Astrocyte of the hippocampus (primary cell): ENCODE measurements at regions not wholly inside any gene's neighbourhood (a gene's known extent, or its start where the extent isn't known, plus 50 kb on each side); places are given as distances from the start of the nearest gene placed in this dataset.

Source experiments
- DNase-seq: peaks from one replicate; pipeline ENCODE4 v3.0.0; 2011; ENCODE audit warnings: low read depth, low spot score

GRCh38 chr14:104291123-104292000 is 153.0 kb downstream of the KIF26A start:
- no peak for DNase-seq

- no peak for DNase-seq
These were observed 153.9 kb downstream of the KIF26A start for GRCh38 chr14:104292084-104292970.

GRCh38 chr14:104293231-104293841 is 154.9 kb downstream of the KIF26A start:
- no peak for DNase-seq

- DNase-seq: no peak
These were observed 155.7 kb downstream of the KIF26A start for GRCh38 chr14:104293851-104294627.

GRCh38 chr14:104294628-104294982 is 156.2 kb downstream of the KIF26A start:
- no peak for DNase-seq

DNA sequence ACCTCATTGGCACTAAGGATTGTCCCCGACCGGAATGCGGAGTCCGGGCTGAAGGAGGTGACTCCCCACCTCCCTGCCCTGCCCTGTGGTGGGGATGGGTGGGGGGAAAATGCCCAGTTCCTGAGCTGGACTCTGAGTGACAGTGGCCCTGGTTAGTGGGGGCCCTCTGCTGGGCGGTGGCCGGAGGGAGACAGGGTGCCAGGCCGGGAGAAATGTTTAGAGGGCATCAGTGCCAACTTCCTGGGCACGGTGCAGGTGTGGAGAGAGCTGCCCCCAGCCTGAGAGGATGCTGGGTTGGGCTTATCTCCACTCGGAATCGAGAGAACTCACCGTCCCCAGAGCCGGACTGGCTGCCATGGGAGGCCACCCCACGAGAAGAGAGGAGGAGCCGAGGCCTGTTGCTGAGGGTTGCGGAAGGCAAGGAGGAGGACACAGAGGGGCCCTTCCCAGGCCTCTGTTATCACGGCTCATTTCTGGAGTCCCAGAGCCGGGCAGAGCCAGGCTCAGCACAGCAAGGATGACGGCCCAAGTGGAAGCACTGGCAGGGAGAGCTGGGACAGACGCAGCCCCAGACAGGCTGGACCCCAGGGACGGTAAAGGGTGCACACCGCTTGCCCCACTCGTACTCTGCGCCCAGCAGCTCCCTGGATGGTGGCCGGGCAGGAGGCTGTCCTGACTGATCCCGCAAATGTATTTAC is 156.7 kb downstream of the KIF26A start:
- DNase-seq: no peak

DNA sequence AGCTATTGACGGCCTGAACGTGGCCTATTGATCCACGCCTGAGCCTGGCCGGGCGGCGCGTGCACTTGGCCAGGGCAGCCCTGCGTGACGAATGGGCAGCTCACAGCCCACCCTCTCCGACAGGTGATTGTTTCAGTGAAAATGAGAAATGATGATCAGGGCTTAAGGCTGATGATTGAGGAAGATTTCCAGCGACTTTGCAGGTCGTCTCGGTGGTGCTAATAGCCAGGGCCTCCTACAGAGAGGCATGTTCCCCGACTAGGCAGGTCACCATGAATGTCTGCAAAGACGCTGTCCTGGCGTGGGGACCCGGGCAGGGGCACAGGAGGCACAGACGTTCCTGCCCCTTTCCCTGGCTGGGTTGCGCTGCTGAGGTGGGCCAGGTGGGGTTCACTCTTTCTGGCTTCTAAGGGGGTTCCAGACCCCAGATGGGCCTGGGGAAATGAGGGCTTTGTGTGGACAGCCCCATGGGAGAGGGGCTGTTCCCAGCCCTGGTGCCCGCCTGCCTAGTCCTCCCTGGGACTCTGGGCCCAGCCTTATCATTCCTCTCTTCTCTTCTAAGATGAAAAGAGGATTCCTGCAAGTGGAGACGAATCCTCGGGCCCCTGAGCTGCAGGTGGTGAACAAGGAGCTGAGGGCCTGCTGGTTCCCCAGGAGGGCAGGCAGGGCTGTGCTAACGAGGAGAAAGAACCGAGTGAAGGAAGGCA is 157.4 kb downstream of the KIF26A start:
- no peak for DNase-seq

DNA sequence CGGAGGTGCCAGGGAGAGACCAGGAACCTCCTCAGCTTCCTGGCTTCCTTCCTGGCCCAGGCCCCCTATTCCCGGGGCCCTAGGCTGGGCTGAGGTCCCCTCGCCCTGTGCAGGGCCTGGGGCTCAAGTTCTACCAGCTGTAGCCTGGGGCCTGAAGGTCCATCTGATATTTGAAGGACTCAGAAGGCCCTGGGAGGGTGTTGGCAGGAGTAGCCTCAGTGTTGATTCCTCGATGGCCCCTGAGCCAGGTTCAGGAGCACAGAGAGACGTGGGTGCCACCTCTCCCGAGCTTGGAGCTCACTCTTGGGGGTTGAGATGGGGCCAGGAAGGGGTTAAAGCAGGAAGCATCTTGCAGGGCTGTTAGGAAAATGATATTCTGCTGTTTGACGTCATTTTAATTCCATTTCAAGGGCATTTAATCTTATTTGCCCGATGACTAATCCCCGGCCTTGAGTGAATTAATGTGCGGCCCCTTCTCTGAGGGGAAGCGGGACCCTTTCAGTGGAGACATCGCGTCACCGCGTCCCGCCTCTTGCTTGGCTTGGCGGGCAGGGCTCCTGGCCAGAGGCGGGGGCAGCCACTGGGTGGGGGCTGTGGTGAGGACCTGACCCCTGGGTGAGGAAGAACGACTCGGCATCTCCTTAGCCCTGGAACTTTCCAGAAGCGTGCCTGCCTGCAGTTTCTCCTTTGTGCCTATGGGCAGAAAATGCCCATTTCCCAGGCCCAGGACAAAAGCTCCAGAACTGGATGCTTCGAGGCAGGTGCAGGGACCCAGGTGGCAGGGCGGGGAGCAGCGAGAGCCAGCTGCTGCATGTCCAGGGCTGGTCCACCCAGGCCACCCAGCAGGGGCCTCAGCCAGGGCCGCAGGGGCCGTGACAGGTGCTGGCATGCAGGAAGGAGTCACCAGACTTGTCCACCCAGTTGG is 158.3 kb downstream of the KIF26A start:
- DNase-seq: peak; percentile 20

- no peak for DNase-seq
These were observed 158.9 kb downstream of the KIF26A start for GRCh38 chr14:104297313-104297704.

- no peak for DNase-seq
These were observed 159.5 kb downstream of the KIF26A start for GRCh38 chr14:104297721-104298401.

GRCh38 chr14:104298458-104298857 is 160.1 kb downstream of the KIF26A start:
- DNase-seq: no peak

DNA sequence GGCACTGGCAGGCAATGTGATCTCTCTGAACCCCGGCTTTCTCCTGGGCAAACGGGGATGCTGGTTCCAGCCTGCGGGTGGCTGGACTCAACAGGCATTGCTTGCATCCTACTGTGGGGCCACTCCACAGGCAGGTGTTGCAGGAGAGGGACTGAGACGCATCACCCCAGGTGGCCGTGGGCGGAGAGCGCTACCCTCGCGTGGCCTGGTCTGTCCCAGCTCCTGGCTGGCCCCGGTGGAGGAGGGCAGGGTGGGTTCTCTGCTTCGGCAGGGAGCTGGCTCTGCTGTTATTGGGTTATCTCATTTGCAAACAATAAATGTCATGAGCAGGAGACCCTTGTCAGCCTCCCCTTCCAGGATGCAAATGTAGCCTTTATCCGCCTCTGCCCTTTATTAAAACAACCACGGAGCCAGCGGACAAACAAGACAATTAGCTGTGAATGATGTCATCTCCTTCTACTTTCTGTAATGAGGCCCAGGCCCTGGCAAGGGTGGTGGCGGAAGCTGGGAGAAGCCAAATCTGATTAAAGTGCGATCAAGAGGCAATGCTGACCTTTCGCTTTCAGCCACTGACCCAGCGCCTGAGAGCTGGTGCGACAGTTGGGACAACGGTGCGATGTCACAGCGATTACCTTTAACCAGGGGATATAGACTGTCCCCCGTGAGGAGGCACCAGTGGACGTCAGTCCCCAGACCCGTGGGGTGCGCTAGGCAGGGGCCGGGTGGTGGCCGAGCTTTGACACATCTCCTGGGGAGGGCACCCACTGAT is 161.8 kb downstream of the KIF26A start:
- DNase-seq: no peak

GRCh38 chr14:104301731-104302460 is 163.5 kb downstream of the KIF26A start:
- no peak for DNase-seq

GRCh38 chr14:104302794-104303405 is 164.5 kb downstream of the KIF26A start:
- no peak for DNase-seq

GRCh38 chr14:104303705-104304425 is 165.5 kb downstream of the KIF26A start:
- no peak for DNase-seq
